HCT116 (cell line): ENCODE measurements at regions not wholly inside any gene's neighbourhood (a gene's known extent, or its start where the extent isn't known, plus 50 kb on each side); places are given as distances from the start of the nearest gene placed in this dataset.

Experiments used
- ATAC-seq: fragments of 200-7000 bp; cut with Tn5 transposase; 2 replicates; pipeline ENCODE4 v1.9.1; 2020; ENCODE audit warnings: mild to moderate bottlenecking, moderate library complexity
- BruUV-seq: library from RNA; stranded (reverse); fragments of 400-500 nt; replicated peaks from 2 replicates; lab custom pipeline; 2021; lab: Mats Ljungman, UMichigan
- CTCF ChIA-PET: fragments of 300-600 bp; sonication (Branson Sonifier 250); formaldehyde crosslinking; loops from one replicate; lab custom pipeline; 2021; ENCODE audit warnings: antibody characterized with exemption; lab: Charles Lee
- POLR2A ChIA-PET: fragments of 300-600, 350-600 bp; sonication (Branson Sonifier 250); formaldehyde crosslinking; loops from one replicate; lab custom pipeline; 2021; ENCODE audit warnings: antibody characterized with exemption; lab: Charles Lee
- RAD21 ChIA-PET, 2 experiments: fragments of 300-600 bp; sonication (Branson Sonifier 250); formaldehyde crosslinking; loops; one replicate each; lab custom pipeline; 2023; ENCODE audit warnings: low total read pairs in 2 of 2; ENCODE audit not compliant: uncharacterized antibody in 2 of 2, unreplicated experiment in 2 of 2, low non-redundant PET in 1 of 2; lab: Charles Lee
- DNase-seq: peaks from one replicate; pipeline ENCODE4 v3.0.0-alpha.2; 2010; ENCODE audit warnings: low read depth, low spot score
- H2AFZ ChIP-seq: fragments of 200-600 bp; shearing (Covaris generic), sonication (generic); 2 replicates; pipeline ENCODE4 v1.6.1; 2017; ENCODE audit warnings: low read depth, mixed run types, mixed read lengths, antibody characterized with exemption, low read length; ENCODE audit not compliant: poor library complexity, severe bottlenecking
- H3K27ac ChIP-seq: 2 replicates; pipeline ENCODE4 v1.5.1; 2012; ENCODE audit warnings: low read depth, low read length
- H3K27me3 ChIP-seq: fragments of 200-600 bp; sonication (generic); 2 replicates; pipeline ENCODE4 v1.6.1; 2016; ENCODE audit warnings: mixed run types, low read length, mixed read lengths; ENCODE audit not compliant: insufficient read depth
- H3K36me3 ChIP-seq, 2 experiments: fragments of 200-500 bp in 1 of 2; fragments of 200-600 bp in 1 of 2; sonication (Bioruptor generic) in 1 of 2; sonication (generic) in 1 of 2; 2 replicates each; pipeline versions ENCODE4 v1.5.1 to v1.6.1; 2014 to 2016; ENCODE audit warnings: low read length in 2 of 2, inconsistent platforms in 1 of 2, mixed read lengths in 1 of 2, mixed run types in 1 of 2; ENCODE audit not compliant: insufficient read depth in 2 of 2, control insufficient read depth in 1 of 2
- H3K4me1 ChIP-seq, 2 experiments: fragments of 200-600 bp in 1 of 2; sonication (generic) in 1 of 2; 2 replicates each; pipeline versions ENCODE4 v1.5.1 to v1.6.1; 2012 to 2017; ENCODE audit warnings: low read length in 2 of 2, inconsistent platforms in 1 of 2, mild to moderate bottlenecking in 1 of 2, mixed read lengths in 1 of 2, mixed run types in 1 of 2, moderate library complexity in 1 of 2; ENCODE audit not compliant: insufficient read depth in 2 of 2, control insufficient read depth in 1 of 2
- H3K4me2 ChIP-seq: fragments of 200-600 bp; sonication (generic); 2 replicates; pipeline ENCODE4 v1.6.1; 2017; ENCODE audit warnings: mixed run types, low read length, mixed read lengths
- H3K4me3 ChIP-seq, 2 experiments: fragments of 200-600 bp in 1 of 2; sonication (generic) in 1 of 2; replicated peaks in 1 of 2; 2 replicates each; pipeline ENCODE4 v1.5.1; 2011 to 2016; ENCODE audit warnings: low read length in 2 of 2, control low read depth in 1 of 2, low read depth in 1 of 2, mild to moderate bottlenecking in 1 of 2, mixed read lengths in 1 of 2, mixed run types in 1 of 2
- H3K79me2 ChIP-seq: fragments of 200-600 bp; sonication (generic); 2 replicates; pipeline ENCODE4 v1.6.1; 2017; ENCODE audit warnings: mild to moderate bottlenecking, mixed run types, low read length, moderate library complexity, mixed read lengths; ENCODE audit not compliant: insufficient read depth
- H3K9ac ChIP-seq: fragments of 200-600 bp; sonication (generic); 2 replicates; pipeline ENCODE4 v1.6.1; 2016; ENCODE audit warnings: low read length, mixed read lengths
- H3K9me2 ChIP-seq: fragments of 200-600 bp; sonication (generic), shearing (Covaris generic); 2 replicates; pipeline ENCODE4 v1.6.1; 2017; ENCODE audit warnings: mixed run types, mild to moderate bottlenecking, moderate library complexity; ENCODE audit not compliant: insufficient read depth
- H3K9me3 ChIP-seq, 2 experiments: fragments of 200-500 bp in 1 of 2; fragments of 200-600 bp in 1 of 2; sonication (Bioruptor generic) in 1 of 2; sonication (generic) in 1 of 2; 2 replicates each; pipeline ENCODE4 v1.6.1; 2014 to 2017; ENCODE audit warnings: low read length in 2 of 2, mixed read lengths in 2 of 2, inconsistent platforms in 1 of 2, low read depth in 1 of 2, mild to moderate bottlenecking in 1 of 2, mixed run types in 1 of 2, moderate library complexity in 1 of 2; ENCODE audit not compliant: control insufficient read depth in 1 of 2, insufficient read depth in 1 of 2
- H4K20me1 ChIP-seq: fragments of 200-600 bp; sonication (generic), shearing (Covaris generic); 2 replicates; pipeline ENCODE4 v1.6.1; 2017; ENCODE audit warnings: mixed run types, mild to moderate bottlenecking, moderate library complexity; ENCODE audit not compliant: insufficient read depth
- ATF3 ChIP-seq: IDR thresholded peaks from 2 replicates; pipeline ENCODE4 v1.6.1; 2012
- CEBPB ChIP-seq: IDR thresholded peaks from 2 replicates; pipeline ENCODE4 v1.6.1; 2012; ENCODE audit warnings: low read depth
- CTCF ChIP-seq, 3 experiments: fragments of 200-600 bp in 1 of 3; sonication (generic) in 1 of 3; IDR thresholded peaks in 2 of 3; conservative IDR thresholded peaks in 1 of 3; 2 replicates each; pipeline ENCODE4 v1.5.1; 2012 to 2017; ENCODE audit warnings: low read depth in 2 of 3, low read length in 2 of 3, antibody characterized with exemption in 1 of 3, borderline replicate concordance in 1 of 3, control low read depth in 1 of 3, mild to moderate bottlenecking in 1 of 3, mixed read lengths in 1 of 3, mixed run types in 1 of 3, moderate library complexity in 1 of 3; ENCODE audit not compliant: insufficient read depth in 1 of 3
- EGR1 ChIP-seq: IDR thresholded peaks from 2 replicates; pipeline ENCODE4 v1.6.1; 2012; ENCODE audit warnings: low read depth
- EZH2 ChIP-seq: fragments of 200-600 bp; sonication (generic); IDR thresholded peaks from 2 replicates; pipeline ENCODE4 v1.6.1; 2017; ENCODE audit warnings: antibody characterized with exemption, mixed run types
- JUND ChIP-seq: IDR thresholded peaks from 2 replicates; pipeline ENCODE4 v1.6.1; 2012
- MAX ChIP-seq: IDR thresholded peaks from 2 replicates; pipeline ENCODE4 v1.6.1; 2012
- POLR2A ChIP-seq: IDR thresholded peaks from 2 replicates; pipeline ENCODE4 v1.7.0; 2011; ENCODE audit warnings: borderline replicate concordance; ENCODE audit not compliant: insufficient read depth, insufficient read length; ENCODE audit errors: extremely low read depth
- RAD21 ChIP-seq: IDR thresholded peaks from 2 replicates; pipeline ENCODE4 v1.6.1; 2012; ENCODE audit warnings: low read depth, mild to moderate bottlenecking
- YY1 ChIP-seq: IDR thresholded peaks from 2 replicates; pipeline ENCODE4 v1.6.1; 2011; ENCODE audit warnings: low read length, low read depth, moderate library complexity, mild to moderate bottlenecking; ENCODE audit not compliant: insufficient replicate concordance; ENCODE audit errors: extremely low read depth
- ZFX ChIP-seq: fragments of 450-650 bp; IDR thresholded peaks from 2 replicates; pipeline ENCODE4 v1.6.1; 2017
- intact Hi-C: fragments of 100-400 bp; cut with micrococcal nuclease; formaldehyde crosslinking; loops from 2 replicates; pipeline ENCODE4 v1.10.0; 2022

- H3K79me2 ChIP-seq = no peaks in the 10 kb centered on the region
- no peak overlapping the region for H3K9ac ChIP-seq
- no peaks in the 10 kb centered on the region for H3K9me2 ChIP-seq
- H3K27me3 ChIP-seq = no peaks in the 10 kb centered on the region
- H3K9me3 ChIP-seq = no peaks in the 10 kb centered on the region
- H3K4me2 ChIP-seq = no peak overlapping the region
- ChIA-PET CTCF (no interaction called here), RAD21 (no interaction called here), POLR2A (no interaction called here)
- H4K20me1 ChIP-seq = no peaks in the 10 kb centered on the region
- H2AFZ ChIP-seq = no peak overlapping the region
- ATAC-seq (no peak), DNase-seq (no peak)
- intact Hi-C loops = no loop called here
- no peaks in the 10 kb centered on the region for H3K4me1 ChIP-seq
- BruUV-seq = no TSS peak
- no peak overlapping the region for H3K27ac ChIP-seq
- no peak overlapping the region for H3K4me3 ChIP-seq
- no peaks in the 10 kb centered on the region for H3K36me3 ChIP-seq
- TF ChIP-seq ZFX (no peak), MAX (no peak), CEBPB (no peak)
Observed at GRCh38 chrX:150291014-150291413, 72.1 kb upstream of the MAMLD1 start.

GRCh38 chrX:150293311-150294013 lies 69.7 kb upstream of the MAMLD1 start:
- Histone ChIP-seq H3K9me2 (no peaks in the 10 kb centered on the region), H2AFZ (no peak overlapping the region), H3K4me3 (no peak overlapping the region), H3K9me3 (no peaks in the 10 kb centered on the region), H3K27me3 (no peaks in the 10 kb centered on the region), H3K4me1 (no peaks in the 10 kb centered on the region), H3K79me2 (no peaks in the 10 kb centered on the region), H3K36me3 (no peaks in the 10 kb centered on the region), H3K9ac (no peak overlapping the region), H4K20me1 (no peaks in the 10 kb centered on the region), H3K27ac (no peak overlapping the region), H3K4me2 (no peak overlapping the region)
- CTCF ChIA-PET = no interaction called here
- POLR2A ChIA-PET = no interaction called here
- RAD21 ChIA-PET = no interaction called here
- intact Hi-C loops = no loop called here
- ATAC-seq (no peak), DNase-seq (no peak)
- TF ChIP-seq CEBPB = no peak
- no peak for TF ChIP-seq MAX
- no peak for TF ChIP-seq EZH2
- TF ChIP-seq ATF3 = no peak
- TF ChIP-seq CTCF (IDR thresholded peaks at IDR 0.05 in 2 of 3, conservative IDR thresholded peaks at IDR 0.05 in 1 of 3; ENCODE audit: borderline replicate concordance in 1 of 3, insufficient read depth in 1 of 3, low read depth in 2 of 3, low read length in 2 of 3) = no peak
- no peak for TF ChIP-seq POLR2A
- TF ChIP-seq RAD21 = no peak
- no peak for TF ChIP-seq YY1
- no peak for TF ChIP-seq EGR1
- no peak for TF ChIP-seq JUND
- BruUV-seq = no TSS peak
